Endothelial cell of umbilical vein (primary cell): ENCODE measurements at regions not wholly inside any gene's neighbourhood (a gene's known extent, or its start where the extent isn't known, plus 50 kb on each side); places are given as distances from the start of the nearest gene placed in this dataset.

Experiments
- BruUV-seq: library from RNA; stranded (reverse); fragments of 400-500 nt; replicated peaks from 2 replicates; lab custom pipeline; 2021; lab: Mats Ljungman, UMichigan
- CTCF ChIA-PET: fragments of 300-600, 350-600 bp; sonication (Branson Sonifier 250); formaldehyde crosslinking; loops from one replicate; lab custom pipeline; 2021; ENCODE audit warnings: antibody characterized with exemption, inconsistent platforms; lab: Charles Lee
- POLR2A ChIA-PET: fragments of 300-600, 350-600 bp; sonication (Branson Sonifier 250); formaldehyde crosslinking; loops from one replicate; lab custom pipeline; 2021; ENCODE audit warnings: antibody characterized with exemption, inconsistent platforms; lab: Charles Lee
- DNase-seq: peaks from one replicate; pipeline ENCODE4 v3.0.0-alpha.2; 2011; ENCODE audit warnings: low read depth, low spot score
- FAIRE-seq: peaks from 2 replicates; lab custom pipeline; 2011; peaks lifted over from hg19 to GRCh38; lab: Jason Lieb, UNC
- H2AFZ ChIP-seq: 2 replicates; pipeline ENCODE4 v1.6.0; 2012; ENCODE audit warnings: low read depth, low read length, control low read depth, inconsistent platforms
- H3K27ac ChIP-seq: 2 replicates; pipeline ENCODE4 v1.5.1; 2011; ENCODE audit warnings: low read depth, mild to moderate bottlenecking, control low read depth, low read length, moderate library complexity; ENCODE audit not compliant: insufficient read depth
- H3K27me3 ChIP-seq, 2 experiments: 2 replicates each; pipeline versions ENCODE4 v1.6.0 to v1.6.1; 2011; ENCODE audit warnings: low read length in 2 of 2, mixed read lengths in 1 of 2; ENCODE audit not compliant: control insufficient read depth in 2 of 2, insufficient read depth in 2 of 2
- H3K36me3 ChIP-seq, 2 experiments: 2 replicates in 1 of 2; 3 replicates in 1 of 2; pipeline ENCODE4 v1.5.1; 2011; ENCODE audit warnings: low read length in 2 of 2, mild to moderate bottlenecking in 1 of 2, moderate library complexity in 1 of 2; ENCODE audit not compliant: control insufficient read depth in 2 of 2, insufficient read depth in 2 of 2; ENCODE audit errors: extremely low read depth in 1 of 2
- H3K4me1 ChIP-seq: 3 replicates; pipeline ENCODE4 v1.5.1; 2011; ENCODE audit warnings: mild to moderate bottlenecking, low read length; ENCODE audit not compliant: control insufficient read depth, insufficient read depth; ENCODE audit errors: extremely low read depth
- H3K4me2 ChIP-seq: 2 replicates; pipeline ENCODE4 v1.6.1; 2011; ENCODE audit warnings: low read length, control low read depth, mixed read lengths; ENCODE audit not compliant: insufficient read depth
- H3K4me3 ChIP-seq, 3 experiments: fragments of 200-600 bp in 1 of 3; sonication (generic), shearing (Covaris generic) in 1 of 3; replicated peaks in 1 of 3; 2 replicates each; pipeline ENCODE4 v1.5.1; 2011 to 2016; ENCODE audit warnings: control low read depth in 3 of 3, low read length in 3 of 3, mild to moderate bottlenecking in 2 of 3, inconsistent platforms in 1 of 3, low read depth in 1 of 3, moderate library complexity in 1 of 3; ENCODE audit not compliant: insufficient read depth in 1 of 3
- H3K79me2 ChIP-seq: 2 replicates; pipeline ENCODE4 v1.6.0; 2012; ENCODE audit warnings: low read length, inconsistent platforms; ENCODE audit not compliant: control insufficient read depth, insufficient read depth
- H3K9ac ChIP-seq: replicated peaks from 2 replicates; pipeline ENCODE3; 2011; ENCODE audit warnings: low read length, control low read depth; ENCODE audit not compliant: insufficient read depth; ENCODE audit errors: extremely low read depth
- H3K9me1 ChIP-seq: replicated peaks from 3 replicates; pipeline ENCODE4 v1.6.0; 2011; ENCODE audit warnings: mild to moderate bottlenecking, low read length; ENCODE audit not compliant: control insufficient read depth, insufficient read depth; ENCODE audit errors: extremely low read depth
- H3K9me3 ChIP-seq: replicated peaks from 2 replicates; pipeline ENCODE4 v1.5.1; 2012; ENCODE audit warnings: low read length, inconsistent platforms; ENCODE audit not compliant: control insufficient read depth, insufficient read depth
- H4K20me1 ChIP-seq: replicated peaks from 2 replicates; pipeline ENCODE3; 2011; ENCODE audit warnings: mild to moderate bottlenecking, low read length; ENCODE audit not compliant: control insufficient read depth, insufficient read depth; ENCODE audit errors: extremely low read depth
- CTCF ChIP-seq, 2 donors: IDR thresholded peaks; 1 replicate in 1 of 2; 2 replicates in 1 of 2; pipeline ENCODE4 v1.5.1; 2011; ENCODE audit warnings: low read length in 2 of 2, mild to moderate bottlenecking in 2 of 2, moderate library complexity in 2 of 2, control low read depth in 1 of 2, inconsistent platforms in 1 of 2, low read depth in 1 of 2; ENCODE audit not compliant: insufficient read depth in 1 of 2; ENCODE audit errors: extremely low read depth in 1 of 2
- EZH2 ChIP-seq: IDR thresholded peaks from 2 replicates; pipeline ENCODE4 v1.6.1; 2012; ENCODE audit warnings: borderline replicate concordance, low read depth, mild to moderate bottlenecking, moderate library complexity, low read length, inconsistent platforms; ENCODE audit not compliant: severe bottlenecking
- FOS ChIP-seq: IDR thresholded peaks from 2 replicates; pipeline ENCODE4 v1.6.1; 2011; ENCODE audit warnings: mild to moderate bottlenecking, low read length, moderate library complexity, borderline replicate concordance; ENCODE audit not compliant: insufficient read depth
- GATA2 ChIP-seq: IDR thresholded peaks from 2 replicates; pipeline ENCODE4 v1.7.0; 2011; ENCODE audit warnings: low read depth, mild to moderate bottlenecking, moderate library complexity, mixed read lengths, low read length; ENCODE audit not compliant: insufficient read length, insufficient read depth
- JUN ChIP-seq: IDR thresholded peaks from 2 replicates; pipeline ENCODE4 v1.6.1; 2011; ENCODE audit warnings: borderline replicate concordance, low read depth; ENCODE audit not compliant: insufficient read length, insufficient read depth
- MAX ChIP-seq: IDR thresholded peaks from 2 replicates; pipeline ENCODE4 v1.6.1; 2011; ENCODE audit not compliant: insufficient read depth, insufficient read length
- MYC ChIP-seq: IDR thresholded peaks from one replicate; pipeline ENCODE4 v1.6.1; 2011; ENCODE audit warnings: mild to moderate bottlenecking, low read depth, low read length
- POLR2A ChIP-seq: IDR thresholded peaks from 2 replicates; pipeline ENCODE4 v1.6.1; 2012; ENCODE audit warnings: low read depth, mild to moderate bottlenecking, control low read depth, low read length
- POLR2AphosphoS5 ChIP-seq: IDR thresholded peaks from 2 replicates; pipeline ENCODE4 v1.6.1; 2012; ENCODE audit warnings: low read depth, mild to moderate bottlenecking, control low read depth, low read length, moderate library complexity; ENCODE audit not compliant: insufficient read depth
- dilution Hi-C: fragments of 300-500 bp; cut with MboI; formaldehyde crosslinking; loops from one replicate; pipeline ENCODE4 v1.15.0; 2019; ENCODE audit warnings: low sequenced_read_pairs; ENCODE audit not compliant: extremely low pct_ligation_motif_present
- intact Hi-C: fragments of 100-400 bp; cut with micrococcal nuclease; formaldehyde crosslinking; loops from one replicate; pipeline ENCODE4 v1.10.0; 2022

- Histone ChIP-seq H4K20me1 (no peaks in the 10 kb centered on the region), H3K27ac (no peak overlapping the region), H3K79me2 (no peaks in the 10 kb centered on the region), H3K27me3 (no peaks in the 10 kb centered on the region), H3K9me3 (no peaks in the 10 kb centered on the region), H3K9me1 (no peaks in the 10 kb centered on the region), H3K9ac (no peak overlapping the region), H3K4me3 (no peak overlapping the region), H3K4me2 (no peak overlapping the region), H3K4me1 (no peaks in the 10 kb centered on the region), H3K36me3 (no peaks in the 10 kb centered on the region), H2AFZ (no peak overlapping the region)
- BruUV-seq: no TSS peak
- no peak for TF ChIP-seq JUN
- no peak for TF ChIP-seq EZH2
- TF ChIP-seq MAX: no peak
- TF ChIP-seq GATA2: no peak
- no peak for TF ChIP-seq FOS
- no peak for TF ChIP-seq POLR2AphosphoS5
- TF ChIP-seq MYC: no peak
- no peak for TF ChIP-seq POLR2A
- TF ChIP-seq CTCF (IDR thresholded peaks at IDR 0.05; ENCODE audit: extremely low read depth in 1 of 2, insufficient read depth in 1 of 2, low read depth in 1 of 2, low read length in 2 of 2): no peak
- dilution Hi-C loops: no loop called here
- ChIA-PET POLR2A (no interaction called here), CTCF (no interaction called here)
- no peak for DNase-seq
- intact Hi-C loops: no loop called here
- FAIRE-seq: no peak
These were observed 87.5 kb upstream of the ZFP42 start for GRCh38 chr4:187908079-187908561.
